Stimulated activated naive B cell treated with anti-CD40 and anti-IgM and Interleukin-4, amounts not matched to agents 10 μg/mL and 1 μg/mL and 100 μg/mL, for 72 hours (primary cell): ENCODE measurements at regions not wholly inside any gene's neighbourhood (a gene's known extent, or its start where the extent isn't known, plus 50 kb on each side); places are given as distances from the start of the nearest gene placed in this dataset.
"Not testable (repeated sequence)": the region's sequence is repeated elsewhere in the genome, so short reads cannot be mapped to it uniquely, and the experiment has no call there.

Experiments used
- ATAC-seq, 2 donors: fragments of 150-1000 bp; cut with Tn5 transposase; replicated peaks; 2 replicates each; pipeline ENCODE4 v1.10.0; 2021; ENCODE audit warnings: moderate library complexity in 1 of 2
- DNase-seq: peaks from one replicate; pipeline ENCODE4 v3.0.0; 2021
- H3K27ac Mint-ChIP-seq: one replicate; pipeline ENCODE4 v1.8.0; 2022; ENCODE audit warnings: mild to moderate bottlenecking, mixed read lengths
- H3K27me3 Mint-ChIP-seq, 2 donors: one replicate each; pipeline ENCODE4 v1.8.0; 2022; ENCODE audit warnings: mixed read lengths in 2 of 2
- H3K36me3 Mint-ChIP-seq, 2 donors: one replicate each; pipeline ENCODE4 v1.8.0; 2022; ENCODE audit warnings: mixed read lengths in 2 of 2, mild to moderate bottlenecking in 1 of 2
- H3K4me1 Mint-ChIP-seq, 2 donors: one replicate each; pipeline ENCODE4 v1.8.0; 2022; ENCODE audit warnings: mixed read lengths in 2 of 2, mild to moderate bottlenecking in 1 of 2
- H3K4me3 Mint-ChIP-seq, 2 donors: one replicate each; pipeline ENCODE4 v1.8.0; 2022; ENCODE audit warnings: mild to moderate bottlenecking in 2 of 2, mixed read lengths in 2 of 2, moderate library complexity in 1 of 2
- H3K9me3 Mint-ChIP-seq, 2 donors: one replicate each; pipeline ENCODE4 v1.8.0; 2022; ENCODE audit warnings: mixed read lengths in 2 of 2, mild to moderate bottlenecking in 1 of 2

- H3K36me3 Mint-ChIP-seq = no peaks in the 10 kb centered on the region
- H3K27ac Mint-ChIP-seq = no peak overlapping the region
- DNase-seq = no peak
- H3K27me3 Mint-ChIP-seq = no peaks in the 10 kb centered on the region
- H3K9me3 Mint-ChIP-seq = no peaks in the 10 kb centered on the region
- H3K4me3 Mint-ChIP-seq = no peak overlapping the region
- no peaks in the 10 kb centered on the region for H3K4me1 Mint-ChIP-seq
- no peak for ATAC-seq
Measured at GRCh38 chrY:9257725-9258124, 79.5 kb upstream of the TSPY4 start.

- H3K4me3 Mint-ChIP-seq = no peak overlapping the region
- no peaks in the 10 kb centered on the region for H3K4me1 Mint-ChIP-seq
- H3K27ac Mint-ChIP-seq = no peak overlapping the region
- DNase-seq (no peak), ATAC-seq (no peak)
- H3K9me3 Mint-ChIP-seq = no peaks in the 10 kb centered on the region
- no peaks in the 10 kb centered on the region for H3K36me3 Mint-ChIP-seq
- no peaks in the 10 kb centered on the region for H3K27me3 Mint-ChIP-seq
Measured at GRCh38 chrY:9259368-9259767, 77.9 kb upstream of the TSPY4 start.

- no peak for ATAC-seq
Measured at GRCh38 chrY:9260426-9260825, 76.8 kb upstream of the TSPY4 start.

GRCh38 chrY:9265551-9265950, 71.7 kb upstream of the TSPY4 start:
- Mint-ChIP-seq H3K4me1 (no peaks in the 10 kb centered on the region), H3K9me3 (no peaks in the 10 kb centered on the region), H3K4me3 (no peak overlapping the region), H3K36me3 (no peaks in the 10 kb centered on the region), H3K27me3 (no peaks in the 10 kb centered on the region), H3K27ac (no peak overlapping the region)
- ATAC-seq (no peak), DNase-seq (no peak)

More at GRCh38 chrY:9260426-9260825, 76.8 kb upstream of the TSPY4 start:
- Mint-ChIP-seq H3K4me1 (no peaks in the 10 kb centered on the region), H3K27me3 (no peaks in the 10 kb centered on the region), H3K4me3 (no peak overlapping the region), H3K36me3 (no peaks in the 10 kb centered on the region), H3K27ac (no peak overlapping the region), H3K9me3 (no peaks in the 10 kb centered on the region)
- no peak for DNase-seq

GRCh38 chrY:9270351-9270750, 66.9 kb upstream of the TSPY4 start:
- H3K36me3 Mint-ChIP-seq, ATAC-seq, H3K4me1 Mint-ChIP-seq, H3K9me3 Mint-ChIP-seq, DNase-seq, H3K27ac Mint-ChIP-seq, H3K27me3 Mint-ChIP-seq, H3K4me3 Mint-ChIP-seq: not testable (repeated sequence)

GRCh38 chrY:9272847-9273246, 64.4 kb upstream of the TSPY4 start:
- not testable (repeated sequence) for ATAC-seq, H3K27me3 Mint-ChIP-seq, H3K4me1 Mint-ChIP-seq, H3K36me3 Mint-ChIP-seq, DNase-seq, H3K9me3 Mint-ChIP-seq, H3K27ac Mint-ChIP-seq, H3K4me3 Mint-ChIP-seq

GRCh38 chrY:9278842-9279241, 58.4 kb upstream of the TSPY4 start:
- H3K4me3 Mint-ChIP-seq, H3K27ac Mint-ChIP-seq, H3K27me3 Mint-ChIP-seq, H3K9me3 Mint-ChIP-seq, DNase-seq, ATAC-seq, H3K36me3 Mint-ChIP-seq, H3K4me1 Mint-ChIP-seq: not testable (repeated sequence)
